ENCODE measurements at regions not wholly inside any gene's neighbourhood (a gene's known extent, or its start where the extent isn't known, plus 50 kb on each side); places are given as distances from the start of the nearest gene placed in this dataset.

- H3K79me2 ChIP-seq (ENCODE audit: insufficient read depth), result peaks cover 71% of the 10 kb centered on the region
- no peaks in the 10 kb centered on the region for H3K9me3 ChIP-seq
- no peaks in the 10 kb centered on the region for H3K27me3 ChIP-seq (ENCODE audit: insufficient read depth)
- no peak for TF ChIP-seq TEAD4 (IDR thresholded peaks at IDR 0.05; ENCODE audit: borderline replicate concordance, insufficient read depth)
- TF ChIP-seq EP300 (IDR thresholded peaks at IDR 0.05; ENCODE audit: borderline replicate concordance in 1 of 2, low read depth in 1 of 2, low read length in 1 of 2), result no peak
- no peak for TF ChIP-seq ZBTB33 (IDR thresholded peaks at IDR 0.05; ENCODE audit: borderline replicate concordance, low read depth)
- H4K20me1 ChIP-seq (ENCODE audit: insufficient read depth), result no peaks in the 10 kb centered on the region
- peaks cover 6 to 33% of the 10 kb centered on the region in 2 experiments; a peak in 3 of 4 replicates for H3K4me1 ChIP-seq (ENCODE audit: control insufficient read depth in 1 of 2, insufficient read depth in 2 of 2, low read depth in 1 of 2, low read length in 1 of 2)
- H2AFZ ChIP-seq (ENCODE audit: low read depth), result no peak overlapping the region
- H3K9ac ChIP-seq, result no peak overlapping the region
- H3K9me2 ChIP-seq, result no peaks in the 10 kb centered on the region
- H3K4me3 ChIP-seq (ENCODE audit: low read depth in 2 of 2, low read length in 1 of 2), result no peak overlapping the region
- H3F3A ChIP-seq (replicated peaks; ENCODE audit: insufficient read depth), result peaks cover 7% of the 10 kb centered on the region
- DNase-seq, result no peak
- POLR2A ChIA-PET, result no interaction called here
- peak overlapping the region in 1 of 2 experiments; percentile 24; a peak in 1 of 4 replicates for H3K27ac ChIP-seq (ENCODE audit: low read depth in 2 of 2, low read length in 1 of 2)
- 88% methylated on average over 9 of the region's 12 CpGs for WGBS (ENCODE audit: low lambda C conversion rate)
- CTCF ChIA-PET, result interaction anchor here (0.7 to 2.0 kb wide), 6 partner anchors 50 to 234 kb away, joined by 3 to 7 read pairs (median 4); no protein-coding TSS in a partner anchor
- no peaks in the 10 kb centered on the region for H3K36me3 ChIP-seq (replicated peaks in 1 of 2; ENCODE audit: control insufficient read depth in 1 of 2, insufficient read depth in 2 of 2, low read length in 1 of 2)
- H3K4me2 ChIP-seq, result no peak overlapping the region
Observed at GRCh38 chr9:130763331-130764171, 70.0 kb downstream of the EXOSC2 start.

- H2AFZ ChIP-seq (ENCODE audit: low read depth), result no peak overlapping the region
- ChIA-PET POLR2A (no interaction called here), CTCF (interaction anchor here (1.0 to 4.7 kb wide), 3 partner anchors 59 to 100 kb away, joined by 3 to 62 read pairs (median 3); no protein-coding TSS in a partner anchor)
- peak overlapping the region; percentile 17; the same call in 1 of the 2 replicates for H3K9ac ChIP-seq
- no peak overlapping the region for H3K4me3 ChIP-seq (ENCODE audit: low read depth in 2 of 2, low read length in 1 of 2)
- H4K20me1 ChIP-seq (ENCODE audit: insufficient read depth), result no peaks in the 10 kb centered on the region
- peaks cover 80% of the 10 kb centered on the region for H3K79me2 ChIP-seq (ENCODE audit: insufficient read depth)
- H3K36me3 ChIP-seq (replicated peaks in 1 of 2; ENCODE audit: control insufficient read depth in 1 of 2, insufficient read depth in 2 of 2, low read length in 1 of 2), result no peaks in the 10 kb centered on the region
- no peak for TF ChIP-seq EZH2phosphoT487 (IDR thresholded peaks at IDR 0.05; ENCODE audit: borderline replicate concordance, low read depth)
- TF ChIP-seq TAF1 (IDR thresholded peaks at IDR 0.05; ENCODE audit: borderline replicate concordance, low read depth, low read length), result no peak
- TF ChIP-seq RXRA (IDR thresholded peaks at IDR 0.05; ENCODE audit: borderline replicate concordance, low read depth), result no peak
- TF ChIP-seq FOSL2 (IDR thresholded peaks at IDR 0.05; ENCODE audit: borderline replicate concordance, low read depth), result no peak
- no peak for TF ChIP-seq IRF3 (IDR thresholded peaks at IDR 0.05; ENCODE audit: low read depth, low read length)
- no peak for TF ChIP-seq MAX (IDR thresholded peaks at IDR 0.05; ENCODE audit: low read depth)
- no peak for TF ChIP-seq NRF1 (IDR thresholded peaks at IDR 0.05; ENCODE audit: low read depth, low read length)
- no peak for TF ChIP-seq JUND (IDR thresholded peaks at IDR 0.05)
- 69% methylated on average over 8 of the region's 8 CpGs for WGBS (ENCODE audit: low lambda C conversion rate)
- peaks cover 6 to 33% of the 10 kb centered on the region in 2 experiments; a peak in 3 of 4 replicates for H3K4me1 ChIP-seq (ENCODE audit: control insufficient read depth in 1 of 2, insufficient read depth in 2 of 2, low read depth in 1 of 2, low read length in 1 of 2)
- peaks cover 11% of the 10 kb centered on the region for H3F3A ChIP-seq (replicated peaks; ENCODE audit: insufficient read depth)
- no peak for DNase-seq
- H3K9me2 ChIP-seq, result no peaks in the 10 kb centered on the region
- H3K4me2 ChIP-seq, result peak overlapping the region; percentile 55
- H3K27ac ChIP-seq (ENCODE audit: low read depth in 2 of 2, low read length in 1 of 2), result peak overlapping the region in 1 of 2 experiments; percentile 54; a peak in 2 of 4 replicates
- H3K9me3 ChIP-seq, result no peaks in the 10 kb centered on the region
- no peaks in the 10 kb centered on the region for H3K27me3 ChIP-seq (ENCODE audit: insufficient read depth)
Observed at GRCh38 chr9:130765137-130766020, 69.7 kb upstream of the ABL1 start.

Measured in SK-N-SH (cell line).